ENCODE measurements at regions not wholly inside any gene's neighbourhood (a gene's known extent, or its start where the extent isn't known, plus 50 kb on each side); places are given as distances from the start of the nearest gene placed in this dataset.

- no peak for TF ChIP-seq CTCF (IDR thresholded peaks at IDR 0.05)
- TF ChIP-seq POLR2AphosphoS5 (IDR thresholded peaks at IDR 0.05): no peak
- TF ChIP-seq POLR2A (IDR thresholded peaks at IDR 0.05; ENCODE audit: low read depth): no peak
- no peak for TF ChIP-seq EP300 (IDR thresholded peaks at IDR 0.05)
These were observed 1504.9 kb upstream of the C9orf72 start for GRCh38 chr9:29078063-29078666.

Measured in esophagus muscularis mucosa (tissue), 4 donors.